NOMO-1 treated with dmso at 0.1 percent for 144 hours (cell line): ENCODE measurements at regions not wholly inside any gene's neighbourhood (a gene's known extent, or its start where the extent isn't known, plus 50 kb on each side); places are given as distances from the start of the nearest gene placed in this dataset.
A peak's percentile ranks its signal among the peaks of the same experiment; 100 is the strongest.
"Not testable (repeated sequence)": the region's sequence is repeated elsewhere in the genome, so short reads cannot be mapped to it uniquely, and the experiment has no call there.

Experiments used
- DNase-seq: peaks from one replicate; lab custom pipeline; 2025; ENCODE audit not compliant: unreplicated experiment; lab: John Stamatoyannopoulos, UW

GRCh38 chr1:187498028-187498427 lies 669.3 kb downstream of the PLA2G4A start:
- no peak for DNase-seq

DNA sequence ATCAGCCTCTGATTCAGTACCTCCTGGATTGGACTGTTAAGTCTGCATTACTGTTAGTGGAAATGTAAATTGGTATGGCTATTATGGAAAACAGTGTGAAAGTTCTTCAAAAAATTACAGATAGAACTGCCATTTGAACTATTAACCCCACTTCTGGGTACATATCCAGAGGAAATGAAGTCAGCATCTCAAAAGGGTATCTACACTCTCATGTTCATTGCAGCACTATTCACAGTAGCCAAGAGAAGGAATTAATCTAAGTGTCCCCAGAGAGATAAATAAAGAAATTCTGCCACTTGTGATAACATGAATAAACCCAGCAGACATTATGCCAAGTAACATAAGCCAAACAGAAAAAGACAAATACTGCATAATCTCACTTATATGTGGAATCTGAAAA lies 676.0 kb downstream of the PLA2G4A start:
- DNase-seq: no peak

DNA sequence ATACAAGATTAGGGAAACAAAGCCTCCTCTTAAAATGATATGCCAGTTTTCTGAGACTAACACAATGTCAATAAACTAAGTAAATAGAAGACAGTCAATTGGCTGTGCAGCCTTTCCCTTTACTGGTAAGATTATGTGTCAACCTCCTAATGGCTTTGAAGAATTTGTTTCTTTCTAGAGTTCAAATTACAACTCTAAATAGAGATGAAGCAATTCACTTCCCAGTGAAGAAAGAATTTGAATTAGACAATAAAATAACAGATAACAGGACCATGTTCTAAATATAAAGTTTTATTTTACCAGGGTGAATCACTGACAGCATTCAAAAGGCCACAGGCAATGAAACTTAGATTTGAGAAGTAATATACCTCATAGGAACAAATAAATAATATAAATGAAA lies 680.3 kb downstream of the PLA2G4A start:
- no peak for DNase-seq

DNA sequence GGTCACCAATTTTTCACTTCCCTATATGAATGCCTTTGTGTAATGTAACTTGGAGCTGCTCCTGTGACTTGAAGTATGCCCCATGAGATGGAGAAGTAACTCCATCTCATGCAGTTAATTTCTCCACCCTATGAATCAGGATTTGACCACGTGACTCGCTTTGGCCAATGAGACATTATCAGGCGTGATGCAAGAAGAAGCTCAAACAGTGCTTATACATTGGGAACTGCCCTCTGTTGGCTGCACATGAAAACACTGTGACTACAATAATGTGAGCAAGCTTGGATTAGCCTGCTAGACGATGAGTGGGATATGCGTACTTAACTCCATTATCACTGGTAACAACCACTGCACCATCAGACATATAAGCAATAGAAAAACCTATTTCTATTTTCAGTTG lies 684.4 kb downstream of the PLA2G4A start:
- peak; percentile 2 for DNase-seq

- no peak for DNase-seq
Observed at GRCh38 chr1:187514110-187514509, 685.4 kb downstream of the PLA2G4A start.

- DNase-seq: no peak
Observed at GRCh38 chr1:187516874-187517273, 688.1 kb downstream of the PLA2G4A start.

- DNase-seq: no peak
Observed at GRCh38 chr1:187517546-187517945, 688.8 kb downstream of the PLA2G4A start.

- peak; percentile 8 for DNase-seq
Observed at GRCh38 chr1:187527346-187527745, 698.6 kb downstream of the PLA2G4A start.

DNA sequence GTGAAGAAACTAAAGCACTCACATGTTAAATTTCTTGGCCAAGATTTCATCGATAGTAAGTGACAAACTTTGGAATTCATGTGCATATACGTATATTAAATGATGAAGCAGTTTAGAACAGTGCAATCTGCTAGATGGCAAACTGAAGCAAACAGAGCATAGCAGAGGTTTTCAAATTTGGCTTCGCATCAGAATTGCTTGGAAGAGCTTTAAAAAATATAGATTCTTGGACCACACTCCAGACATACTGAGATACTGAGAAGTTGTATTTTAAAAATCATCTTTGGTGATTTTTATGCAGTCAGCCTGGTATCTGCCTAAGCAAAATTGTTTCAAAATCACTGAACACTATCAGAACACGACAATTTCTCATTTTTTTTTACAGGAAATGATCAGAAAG lies 709.2 kb downstream of the PLA2G4A start:
- DNase-seq: no peak

- no peak for DNase-seq
Observed at GRCh38 chr1:187549540-187549939, 720.8 kb downstream of the PLA2G4A start.

DNA sequence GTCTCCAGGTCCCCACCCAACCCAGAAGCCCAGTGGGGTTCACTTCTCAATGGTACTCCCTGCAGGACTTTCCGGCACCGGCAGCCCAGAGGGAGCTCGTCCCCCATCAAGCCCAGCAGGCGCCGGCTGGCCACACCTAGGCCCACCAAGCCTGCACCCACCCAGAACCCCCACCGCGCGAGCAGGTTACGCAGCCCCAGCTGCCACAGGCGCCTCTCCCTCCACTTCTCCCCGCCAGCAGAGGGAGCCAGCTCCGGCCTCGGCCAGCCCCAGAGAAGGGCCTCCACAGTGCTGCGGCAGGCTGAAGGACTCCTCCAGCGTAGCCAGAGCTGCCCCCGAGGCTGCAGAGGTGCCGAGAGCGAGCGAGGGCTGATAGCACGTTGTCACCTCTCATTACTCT lies 722.3 kb downstream of the PLA2G4A start:
- no peak for DNase-seq

- DNase-seq: no peak
Observed at GRCh38 chr1:187563191-187563590, 734.4 kb downstream of the PLA2G4A start.

- DNase-seq: no peak
Observed at GRCh38 chr1:187566354-187566753, 737.6 kb downstream of the PLA2G4A start.

- DNase-seq: no peak
Observed at GRCh38 chr1:187568067-187568466, 739.3 kb downstream of the PLA2G4A start.

DNA sequence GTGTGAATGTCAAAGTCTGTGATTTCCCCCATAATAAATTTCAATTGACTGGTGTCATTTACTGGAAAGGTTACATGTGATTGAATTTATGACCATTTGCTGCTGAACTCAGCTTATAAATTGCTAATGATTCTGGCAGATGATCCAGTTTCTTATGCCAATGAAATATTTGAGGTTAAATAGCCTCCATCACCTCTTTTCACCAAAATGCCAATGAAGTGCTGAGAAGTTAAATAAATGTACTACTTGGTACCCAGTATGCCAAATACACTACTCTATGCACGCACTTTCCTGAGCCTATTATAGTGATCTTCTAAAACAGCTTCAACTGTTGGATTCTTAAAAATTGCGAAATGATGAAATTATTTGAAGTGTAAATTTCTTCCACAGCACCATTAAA lies 741.4 kb downstream of the PLA2G4A start:
- no peak for DNase-seq

DNA sequence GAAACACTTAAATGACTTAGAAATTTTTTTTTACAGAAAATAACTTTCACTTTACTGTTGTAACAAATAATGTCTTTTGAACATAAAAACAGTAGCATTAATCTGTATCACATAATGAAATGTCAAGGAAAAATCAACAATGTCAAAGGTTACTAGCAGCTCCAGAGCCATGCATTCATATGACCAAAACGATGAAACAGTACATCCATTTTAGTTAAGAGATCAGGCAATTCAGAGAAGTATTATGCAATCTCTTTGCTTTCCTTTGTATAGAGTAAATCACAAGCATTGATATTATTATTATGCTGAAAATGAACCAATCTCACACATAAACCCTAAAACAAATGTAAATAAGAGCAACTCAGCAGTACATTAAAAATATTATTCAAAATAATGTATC lies 748.9 kb downstream of the PLA2G4A start:
- no peak for DNase-seq

DNA sequence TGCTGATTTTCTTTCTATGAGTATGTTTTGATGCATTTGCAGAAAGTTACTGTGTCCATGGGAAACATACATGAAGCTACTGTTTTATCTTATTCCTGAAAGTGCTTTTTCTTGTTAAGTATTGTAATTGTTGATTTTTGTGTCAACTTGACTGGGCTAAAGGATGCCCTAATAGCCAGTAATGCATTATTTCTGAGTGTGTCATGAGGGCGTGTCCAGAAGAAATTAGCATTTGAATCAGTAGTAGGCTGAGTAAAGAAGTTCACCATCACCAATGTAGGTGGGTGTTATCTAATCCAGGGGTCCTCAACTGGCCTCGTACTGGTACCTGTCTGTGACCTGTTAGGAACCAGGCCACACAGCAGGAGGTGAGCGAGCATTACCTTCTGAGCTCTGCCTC lies 760.2 kb downstream of the PLA2G4A start:
- DNase-seq: no peak

- DNase-seq: no peak
Observed at GRCh38 chr1:187605736-187606135, 777.0 kb downstream of the PLA2G4A start.

- not testable (repeated sequence) for DNase-seq
Observed at GRCh38 chr1:187615853-187616735, 787.3 kb downstream of the PLA2G4A start.

GRCh38 chr1:187616830-187617229 lies 788.1 kb downstream of the PLA2G4A start:
- DNase-seq: not testable (repeated sequence)

GRCh38 chr1:187617776-187618175 lies 789.0 kb downstream of the PLA2G4A start:
- DNase-seq: no peak

DNA sequence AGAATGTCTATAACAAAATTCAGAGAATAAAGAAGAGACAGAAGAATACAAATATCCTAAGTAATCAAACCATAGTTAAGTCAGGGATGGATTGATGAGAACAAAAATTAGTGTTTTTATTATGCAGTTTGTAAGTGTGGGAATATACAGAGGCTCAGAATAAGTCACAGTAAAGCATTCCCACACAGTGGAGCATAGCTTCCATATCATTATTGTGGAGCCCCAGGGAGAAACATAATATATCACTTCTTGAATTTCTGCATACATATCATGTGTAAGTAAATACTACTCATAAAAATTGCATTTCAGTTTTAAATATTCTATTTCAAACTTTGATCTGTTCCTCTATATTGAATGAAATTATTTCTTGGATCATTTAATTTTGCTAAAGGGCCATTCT lies 790.4 kb downstream of the PLA2G4A start:
- no peak for DNase-seq

DNA sequence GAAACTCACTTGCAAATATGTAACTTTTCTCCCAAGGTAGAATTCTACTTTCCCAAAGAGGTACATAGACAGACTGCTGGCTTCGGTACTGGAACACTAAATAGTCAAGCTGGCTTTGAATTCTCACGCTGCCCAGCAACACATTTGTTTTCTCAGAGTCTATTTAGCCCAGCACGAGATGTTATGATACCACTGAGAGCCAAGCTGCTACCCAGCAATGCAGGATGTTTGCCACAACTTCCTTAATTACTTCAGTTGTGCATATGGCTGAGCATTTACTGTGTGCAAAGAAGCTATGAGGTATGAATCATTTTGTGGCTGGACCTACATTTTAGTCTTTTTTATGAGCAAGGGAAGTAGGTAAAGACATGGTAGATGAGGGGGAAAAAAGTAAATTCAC lies 793.2 kb downstream of the PLA2G4A start:
- peak; percentile 50 for DNase-seq
